RWPE1 (cell line): ENCODE measurements at regions not wholly inside any gene's neighbourhood (a gene's known extent, or its start where the extent isn't known, plus 50 kb on each side); places are given as distances from the start of the nearest gene placed in this dataset.
A peak's percentile ranks its signal among the peaks of the same experiment; 100 is the strongest.

Experiments
- CTCF ChIA-PET: fragments of 350-600 bp; sonication (Branson Sonifier 250); formaldehyde crosslinking; extraction: SDS; loops from one replicate; lab custom pipeline; 2021; lab: Yijun Ruan, JAX
- POLR2A ChIA-PET: fragments of 400-600 bp; formaldehyde crosslinking; extraction: SDS; loops from one replicate; lab custom pipeline; 2020; ENCODE audit warnings: antibody characterized with exemption; ENCODE audit not compliant: low non-redundant PET; lab: Yijun Ruan, JAX
- DNase-seq: peaks from one replicate; pipeline ENCODE4 v3.0.0; 2012; ENCODE audit warnings: low spot score
- H3K27ac ChIP-seq: fragments of 450-650 bp; 2 replicates; pipeline ENCODE4 v1.5.1; 2017
- CTCF ChIP-seq: fragments of 450-650 bp; conservative IDR thresholded peaks from 2 replicates; pipeline ENCODE4 v1.5.1; 2017; ENCODE audit warnings: low read depth, mild to moderate bottlenecking

- no peak for TF ChIP-seq CTCF
- POLR2A ChIA-PET: no interaction called here
- DNase-seq: no peak
- CTCF ChIA-PET: interaction anchor here (0.6 kb wide), 1 partner anchor 68 kb away, joined by 5 read pairs; no protein-coding TSS in a partner anchor
- H3K27ac ChIP-seq: no peak overlapping the region
Observed at GRCh38 chr14:65256714-65257113, 154.4 kb upstream of the MAX start.

GRCh38 chr14:65257425-65257824, 155.1 kb upstream of the FUT8 start:
- POLR2A ChIA-PET: no interaction called here
- CTCF ChIA-PET: no interaction called here
- no peak overlapping the region for H3K27ac ChIP-seq
- no peak for DNase-seq
- no peak for TF ChIP-seq CTCF

- no peak overlapping the region for H3K27ac ChIP-seq
- ChIA-PET POLR2A (no interaction called here), CTCF (interaction anchor here (0.6 to 1.1 kb wide), 5 partner anchors 17 to 913 kb away, joined by 3 to 5 read pairs (median 3); no protein-coding TSS in a partner anchor)
Observed at GRCh38 chr14:65258391-65258790, 154.1 kb upstream of the FUT8 start.

GRCh38 chr14:65259000-65259399, 153.5 kb upstream of the FUT8 start:
- CTCF ChIA-PET: interaction anchor here (0.6 to 1.1 kb wide), 2 partner anchors 16 to 156 kb away, joined by 3 read pairs; no protein-coding TSS in a partner anchor
- no peak for DNase-seq
- no peak overlapping the region for H3K27ac ChIP-seq
- no peak for TF ChIP-seq CTCF
- POLR2A ChIA-PET: no interaction called here

More at GRCh38 chr14:65258391-65258790, 154.1 kb upstream of the FUT8 start:
- no peak for TF ChIP-seq CTCF
- DNase-seq: peak; percentile 45

GRCh38 chr14:65260786-65261185, 151.7 kb upstream of the FUT8 start:
- ChIA-PET CTCF (interaction anchor here (0.6 kb wide), 1 partner anchor 74 kb away, joined by 4 read pairs; no protein-coding TSS in a partner anchor), POLR2A (no interaction called here)
- TF ChIP-seq CTCF: no peak
- no peak for DNase-seq
- no peak overlapping the region for H3K27ac ChIP-seq

- ChIA-PET POLR2A (no interaction called here), CTCF (interaction anchor here (0.6 kb wide), 1 partner anchor 75 kb away, joined by 4 read pairs; no protein-coding TSS in a partner anchor)
- no peak for DNase-seq
- no peak overlapping the region for H3K27ac ChIP-seq
- no peak for TF ChIP-seq CTCF
Observed at GRCh38 chr14:65261425-65261920, 151.1 kb upstream of the FUT8 start.
